ENCODE measurements at regions not wholly inside any gene's neighbourhood (a gene's known extent, or its start where the extent isn't known, plus 50 kb on each side); places are given as distances from the start of the nearest gene placed in this dataset.

DNA sequence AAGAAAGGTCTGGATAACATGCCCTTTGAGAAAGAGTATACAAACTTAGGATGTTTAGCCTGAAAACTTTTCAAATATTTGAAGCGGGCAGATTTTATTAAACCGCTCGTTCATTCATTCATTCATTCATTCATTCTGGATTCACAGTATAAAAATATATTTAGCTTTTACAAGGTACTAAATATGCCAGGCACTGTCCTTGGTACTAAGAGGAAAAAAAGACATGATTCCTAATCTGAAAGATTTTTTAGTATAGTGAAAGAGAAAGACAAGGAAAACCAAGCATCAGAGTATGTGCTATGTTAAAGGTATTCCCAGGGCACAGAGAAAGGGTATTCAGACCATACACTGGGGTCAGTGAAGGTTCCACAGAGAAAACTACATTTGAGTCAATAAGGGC is 299.7 kb downstream of the BCAT1 start:
- TF ChIP-seq, protein P1, sequence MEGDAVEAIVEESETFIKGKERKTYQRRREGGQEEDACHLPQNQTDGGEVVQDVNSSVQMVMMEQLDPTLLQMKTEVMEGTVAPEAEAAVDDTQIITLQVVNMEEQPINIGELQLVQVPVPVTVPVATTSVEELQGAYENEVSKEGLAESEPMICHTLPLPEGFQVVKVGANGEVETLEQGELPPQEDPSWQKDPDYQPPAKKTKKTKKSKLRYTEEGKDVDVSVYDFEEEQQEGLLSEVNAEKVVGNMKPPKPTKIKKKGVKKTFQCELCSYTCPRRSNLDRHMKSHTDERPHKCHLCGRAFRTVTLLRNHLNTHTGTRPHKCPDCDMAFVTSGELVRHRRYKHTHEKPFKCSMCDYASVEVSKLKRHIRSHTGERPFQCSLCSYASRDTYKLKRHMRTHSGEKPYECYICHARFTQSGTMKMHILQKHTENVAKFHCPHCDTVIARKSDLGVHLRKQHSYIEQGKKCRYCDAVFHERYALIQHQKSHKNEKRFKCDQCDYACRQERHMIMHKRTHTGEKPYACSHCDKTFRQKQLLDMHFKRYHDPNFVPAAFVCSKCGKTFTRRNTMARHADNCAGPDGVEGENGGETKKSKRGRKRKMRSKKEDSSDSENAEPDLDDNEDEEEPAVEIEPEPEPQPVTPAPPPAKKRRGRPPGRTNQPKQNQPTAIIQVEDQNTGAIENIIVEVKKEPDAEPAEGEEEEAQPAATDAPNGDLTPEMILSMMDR (IDR thresholded peaks at IDR 0.05), result no peak
- TF ChIP-seq TFCP2L1 (CRISPR knock-in tag; IDR thresholded peaks at IDR 0.05), result no peak
- no peak for TF ChIP-seq CHD2 (IDR thresholded peaks at IDR 0.05; ENCODE audit: low read length, partially characterized antibody)
- no peak for TF ChIP-seq CEBPB (IDR thresholded peaks at IDR 0.05)
- TF ChIP-seq, protein P2, sequence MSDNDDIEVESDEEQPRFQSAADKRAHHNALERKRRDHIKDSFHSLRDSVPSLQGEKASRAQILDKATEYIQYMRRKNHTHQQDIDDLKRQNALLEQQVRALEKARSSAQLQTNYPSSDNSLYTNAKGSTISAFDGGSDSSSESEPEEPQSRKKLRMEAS (IDR thresholded peaks at IDR 0.05), result no peak
- TF ChIP-seq ZFP36 (IDR thresholded peaks at IDR 0.05; ENCODE audit: borderline replicate concordance, partially characterized antibody), result no peak
- TF ChIP-seq BHLHE40 (IDR thresholded peaks at IDR 0.05; ENCODE audit: low read depth, low read length), result no peak
